ACC112 (cell line): ENCODE measurements at regions not wholly inside any gene's neighbourhood (a gene's known extent, or its start where the extent isn't known, plus 50 kb on each side); places are given as distances from the start of the nearest gene placed in this dataset.

Experiments used
- H2AFZ ChIP-seq: fragments of 200-600 bp; sonication (generic); one replicate; pipeline ENCODE4 v1.6.0; 2017; ENCODE audit warnings: antibody characterized with exemption, low read length; ENCODE audit not compliant: unreplicated experiment
- H3K27ac ChIP-seq: fragments of 200-600 bp; sonication (generic); 2 replicates; pipeline ENCODE4 v1.5.1; 2014; ENCODE audit warnings: low read depth, mild to moderate bottlenecking, antibody characterized with exemption, low read length, moderate library complexity
- H3K27me3 ChIP-seq: fragments of 200-600 bp; sonication (generic); 2 replicates; pipeline ENCODE4 v1.6.1; 2014; ENCODE audit warnings: mild to moderate bottlenecking, antibody characterized with exemption, low read length, moderate library complexity, mixed read lengths; ENCODE audit not compliant: insufficient read depth
- H3K36me3 ChIP-seq: fragments of 200-600 bp; sonication (generic); 2 replicates; pipeline ENCODE4 v1.6.1; 2016; ENCODE audit warnings: mild to moderate bottlenecking, antibody characterized with exemption, low read length, moderate library complexity, mixed read lengths; ENCODE audit not compliant: insufficient read depth
- H3K4me1 ChIP-seq: fragments of 200-600 bp; sonication (generic); one replicate; pipeline ENCODE4 v1.6.1; 2016; ENCODE audit warnings: low read length, mixed read lengths; ENCODE audit not compliant: insufficient read depth, unreplicated experiment, control insufficient read depth
- H3K4me3 ChIP-seq: fragments of 200-600 bp; sonication (generic); 2 replicates; pipeline ENCODE4 v1.5.1; 2014; ENCODE audit warnings: mild to moderate bottlenecking, low read depth, low read length
- H3K79me2 ChIP-seq: fragments of 200-600 bp; sonication (generic); one replicate; pipeline ENCODE4 v1.6.0; 2016; ENCODE audit warnings: low read length; ENCODE audit not compliant: control insufficient read depth, unreplicated experiment, insufficient read depth

DNA sequence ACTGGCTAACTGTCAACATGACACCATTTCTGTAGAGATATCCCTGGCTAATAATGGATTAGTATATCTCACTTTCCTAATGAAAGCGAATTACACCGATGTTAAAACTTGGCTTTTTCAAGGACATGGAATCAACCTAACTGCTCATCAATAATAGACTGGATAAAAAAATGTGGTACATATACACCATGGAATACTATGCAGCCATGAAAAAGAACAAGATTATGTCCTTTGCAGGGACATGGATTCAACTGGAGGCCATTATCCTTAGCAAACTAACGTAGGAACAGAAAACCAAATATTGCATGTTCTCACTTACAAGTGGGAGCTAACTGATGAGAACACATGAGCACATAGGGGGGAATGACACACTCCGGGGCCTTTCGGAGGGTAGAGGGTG is 62.6 kb downstream of the ZIC1 start:
- no peaks in the 10 kb centered on the region for H3K4me1 ChIP-seq
- peaks cover 16% of the 10 kb centered on the region; the same call in 1 of the 2 replicates for H3K27me3 ChIP-seq
- H3K79me2 ChIP-seq, result no peaks in the 10 kb centered on the region
- H3K4me3 ChIP-seq, result no peak overlapping the region
- H3K27ac ChIP-seq, result no peak overlapping the region
- no peaks in the 10 kb centered on the region for H3K36me3 ChIP-seq
- H2AFZ ChIP-seq, result no peak overlapping the region

DNA sequence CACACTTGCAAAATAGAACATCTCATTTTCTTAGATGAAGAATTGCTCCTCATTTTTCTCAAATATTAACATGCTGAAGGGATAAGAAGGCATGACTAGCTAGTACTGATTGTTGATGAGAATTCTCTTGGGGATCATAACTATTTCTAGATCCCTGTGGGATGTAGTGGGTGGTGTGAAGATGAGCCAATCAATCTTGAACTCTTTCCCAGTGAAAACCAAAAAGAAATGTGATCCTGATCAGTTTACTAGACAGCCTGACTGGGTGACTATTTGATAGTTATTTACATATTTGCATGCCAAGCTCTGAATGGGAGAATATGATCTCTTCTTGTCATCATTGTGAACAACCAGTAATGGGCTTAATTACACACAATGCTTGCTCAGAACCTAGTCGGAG is 63.7 kb downstream of the ZIC1 start:
- H3K4me1 ChIP-seq, result no peaks in the 10 kb centered on the region
- no peak overlapping the region for H3K4me3 ChIP-seq
- peaks cover 13% of the 10 kb centered on the region; the same call in 1 of the 2 replicates for H3K27me3 ChIP-seq
- H2AFZ ChIP-seq, result no peak overlapping the region
- H3K79me2 ChIP-seq, result no peaks in the 10 kb centered on the region
- no peaks in the 10 kb centered on the region for H3K36me3 ChIP-seq
- no peak overlapping the region for H3K27ac ChIP-seq

- Histone ChIP-seq H3K4me1 (peaks cover 6% of the 10 kb centered on the region), H3K36me3 (no peaks in the 10 kb centered on the region), H3K79me2 (no peaks in the 10 kb centered on the region), H3K27ac (no peak overlapping the region), H3K27me3 (no peaks in the 10 kb centered on the region), H2AFZ (no peak overlapping the region), H3K4me3 (no peak overlapping the region)
Observed at GRCh38 chr3:147483145-147483544, 74.0 kb downstream of the ZIC1 start.

- Histone ChIP-seq H3K27me3 (no peaks in the 10 kb centered on the region), H3K36me3 (no peaks in the 10 kb centered on the region), H3K79me2 (no peaks in the 10 kb centered on the region), H3K4me1 (peaks cover 6% of the 10 kb centered on the region), H3K27ac (no peak overlapping the region), H3K4me3 (no peak overlapping the region), H2AFZ (peak overlapping the region; percentile 34)
Observed at GRCh38 chr3:147483578-147483977, 74.4 kb downstream of the ZIC1 start.

DNA sequence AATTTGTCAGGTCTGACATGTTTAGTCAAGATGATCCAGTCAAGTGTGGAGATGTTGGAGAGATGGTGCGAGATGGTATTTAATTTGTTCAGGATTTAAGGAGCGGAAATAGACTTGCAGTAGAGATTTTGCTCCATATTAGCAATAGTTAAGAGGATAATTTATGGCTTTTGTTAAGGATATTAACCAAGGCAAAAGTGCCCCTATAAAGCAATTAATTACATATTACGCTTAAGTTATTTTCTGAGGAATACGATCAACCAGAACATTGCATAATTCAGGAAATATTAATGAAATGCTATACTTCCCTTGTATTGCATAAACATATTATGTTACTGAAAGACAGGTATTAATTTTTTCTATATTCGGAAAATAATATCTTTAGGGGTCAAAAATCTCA is 83.9 kb downstream of the ZIC1 start:
- no peaks in the 10 kb centered on the region for H3K4me1 ChIP-seq
- H3K4me3 ChIP-seq, result no peak overlapping the region
- no peaks in the 10 kb centered on the region for H3K36me3 ChIP-seq
- no peaks in the 10 kb centered on the region for H3K27me3 ChIP-seq
- H3K27ac ChIP-seq, result no peak overlapping the region
- H3K79me2 ChIP-seq, result no peaks in the 10 kb centered on the region
- no peak overlapping the region for H2AFZ ChIP-seq

GRCh38 chr3:147493666-147494065 is 84.5 kb downstream of the ZIC1 start:
- Histone ChIP-seq H2AFZ (no peak overlapping the region), H3K4me1 (no peaks in the 10 kb centered on the region), H3K27ac (no peak overlapping the region), H3K4me3 (no peak overlapping the region), H3K36me3 (no peaks in the 10 kb centered on the region), H3K27me3 (no peaks in the 10 kb centered on the region), H3K79me2 (no peaks in the 10 kb centered on the region)

DNA sequence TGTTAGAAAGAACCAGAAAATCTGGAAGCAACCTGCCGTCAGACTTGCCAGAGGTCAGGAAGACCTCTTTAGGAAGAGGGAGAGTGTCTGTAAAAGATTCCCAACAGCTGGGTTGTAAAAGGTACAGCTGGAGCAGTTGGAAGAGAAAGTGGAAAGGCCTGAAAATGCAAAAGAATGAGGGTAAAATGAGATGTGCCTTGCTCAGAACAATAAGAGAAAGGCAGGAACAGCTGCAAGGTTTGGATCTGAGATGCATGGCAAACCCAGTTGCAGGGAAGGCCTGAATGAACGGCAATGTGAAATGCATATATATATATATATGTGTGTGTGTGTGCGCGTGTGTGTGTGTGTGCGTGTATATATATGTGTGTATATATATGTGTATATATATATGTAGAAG is 88.1 kb downstream of the ZIC1 start:
- H3K4me3 ChIP-seq, result no peak overlapping the region
- H3K36me3 ChIP-seq, result no peaks in the 10 kb centered on the region
- H3K79me2 ChIP-seq, result no peaks in the 10 kb centered on the region
- no peak overlapping the region for H2AFZ ChIP-seq
- no peak overlapping the region for H3K27ac ChIP-seq
- H3K27me3 ChIP-seq, result no peaks in the 10 kb centered on the region
- H3K4me1 ChIP-seq, result no peaks in the 10 kb centered on the region

DNA sequence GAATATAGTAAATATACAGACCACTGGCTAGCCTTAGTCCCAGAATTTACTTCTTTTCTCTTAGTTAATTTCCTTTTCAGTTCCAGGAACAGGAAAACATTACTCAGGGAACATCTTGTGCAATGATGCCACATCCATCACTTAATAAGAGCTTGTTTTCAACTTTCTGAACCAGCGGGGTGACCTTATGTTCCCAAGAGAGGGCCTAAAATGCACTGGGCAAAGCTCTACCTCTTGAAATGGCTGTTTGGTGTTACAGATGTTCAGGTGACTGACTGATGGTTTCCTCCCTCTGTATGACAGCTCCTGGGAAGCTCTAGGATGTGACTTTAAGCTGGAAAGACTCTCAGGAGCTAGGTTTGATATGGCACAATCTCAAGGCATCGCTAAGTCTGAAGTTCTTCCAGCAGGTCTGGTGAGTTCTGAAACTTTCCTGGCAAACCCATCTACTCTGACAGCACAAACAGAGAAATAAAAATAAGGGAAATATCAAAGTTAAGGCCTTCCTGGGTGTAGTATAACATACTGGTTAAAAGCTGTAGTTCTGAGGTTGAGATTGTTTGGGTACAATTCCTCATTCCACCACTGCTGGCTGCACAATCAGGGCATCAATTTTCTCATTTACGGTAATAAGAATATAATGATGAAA is 98.6 kb downstream of the ZIC1 start:
- no peak overlapping the region for H3K4me3 ChIP-seq
- no peaks in the 10 kb centered on the region for H3K27me3 ChIP-seq
- H2AFZ ChIP-seq, result peak overlapping the region; percentile 59
- no peaks in the 10 kb centered on the region for H3K36me3 ChIP-seq
- no peaks in the 10 kb centered on the region for H3K79me2 ChIP-seq
- H3K4me1 ChIP-seq, result peaks cover 7% of the 10 kb centered on the region
- H3K27ac ChIP-seq, result peak overlapping the region; percentile 43

DNA sequence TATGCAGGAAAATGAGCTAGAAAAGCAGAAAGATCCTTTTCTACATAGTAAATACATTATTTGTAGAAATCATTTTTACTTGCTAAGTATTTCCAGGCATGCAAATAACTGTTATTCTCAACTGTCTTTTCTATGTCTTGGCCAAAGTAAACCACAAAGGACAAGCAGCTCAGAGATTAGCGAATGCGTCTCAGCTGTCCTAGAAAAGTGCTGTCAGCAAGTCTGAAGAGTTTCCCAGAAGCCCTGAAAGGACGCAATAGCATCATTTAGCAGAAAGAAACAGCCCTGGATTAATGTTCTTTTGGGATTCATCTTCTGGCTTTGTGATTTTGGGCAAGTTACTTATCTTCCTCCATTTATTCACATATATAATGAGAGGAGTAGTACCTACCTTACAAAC is 100.3 kb downstream of the ZIC1 start:
- Histone ChIP-seq H3K79me2 (no peaks in the 10 kb centered on the region), H3K4me1 (peaks cover 7% of the 10 kb centered on the region), H3K36me3 (no peaks in the 10 kb centered on the region), H3K4me3 (no peak overlapping the region), H3K27ac (no peak overlapping the region), H3K27me3 (no peaks in the 10 kb centered on the region), H2AFZ (no peak overlapping the region)

DNA sequence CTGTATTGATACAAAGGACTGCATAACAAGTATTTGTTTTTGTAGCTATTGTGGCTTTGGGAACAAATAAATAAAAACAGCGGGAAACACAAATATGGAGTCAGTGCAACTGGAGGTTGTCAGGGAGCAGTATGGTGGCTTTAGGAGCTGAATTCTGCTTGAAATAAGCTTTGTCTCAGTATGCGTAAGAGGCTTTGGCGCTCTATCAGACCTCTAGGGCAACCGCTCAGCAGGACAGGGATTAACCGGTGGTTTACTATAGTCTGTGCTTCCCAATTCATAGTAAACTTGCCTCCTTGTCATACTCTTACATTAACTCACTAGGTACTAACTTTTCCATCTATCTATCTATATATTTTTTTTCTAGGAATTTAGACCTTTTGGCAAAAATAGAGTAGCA is 104.6 kb downstream of the ZIC1 start:
- H3K4me3 ChIP-seq, result no peak overlapping the region
- H3K27ac ChIP-seq, result no peak overlapping the region
- H3K79me2 ChIP-seq, result no peaks in the 10 kb centered on the region
- no peaks in the 10 kb centered on the region for H3K36me3 ChIP-seq
- H3K4me1 ChIP-seq, result no peaks in the 10 kb centered on the region
- H3K27me3 ChIP-seq, result no peaks in the 10 kb centered on the region
- no peak overlapping the region for H2AFZ ChIP-seq

GRCh38 chr3:147514366-147515160 is 105.4 kb downstream of the ZIC1 start:
- no peaks in the 10 kb centered on the region for H3K27me3 ChIP-seq
- H3K36me3 ChIP-seq, result no peaks in the 10 kb centered on the region
- no peak overlapping the region for H2AFZ ChIP-seq
- no peak overlapping the region for H3K27ac ChIP-seq
- no peaks in the 10 kb centered on the region for H3K79me2 ChIP-seq
- no peak overlapping the region for H3K4me3 ChIP-seq
- no peaks in the 10 kb centered on the region for H3K4me1 ChIP-seq
